HCT116 (cell line): ENCODE measurements at regions not wholly inside any gene's neighbourhood (a gene's known extent, or its start where the extent isn't known, plus 50 kb on each side); places are given as distances from the start of the nearest gene placed in this dataset.

Experiments
- ATAC-seq: fragments of 200-7000 bp; cut with Tn5 transposase; 2 replicates; pipeline ENCODE4 v1.9.1; 2020; ENCODE audit warnings: mild to moderate bottlenecking, moderate library complexity
- BruUV-seq: library from RNA; stranded (reverse); fragments of 400-500 nt; replicated peaks from 2 replicates; lab custom pipeline; 2021; lab: Mats Ljungman, UMichigan
- CTCF ChIA-PET: fragments of 300-600 bp; sonication (Branson Sonifier 250); formaldehyde crosslinking; loops from one replicate; lab custom pipeline; 2021; ENCODE audit warnings: antibody characterized with exemption; lab: Charles Lee
- POLR2A ChIA-PET: fragments of 300-600, 350-600 bp; sonication (Branson Sonifier 250); formaldehyde crosslinking; loops from one replicate; lab custom pipeline; 2021; ENCODE audit warnings: antibody characterized with exemption; lab: Charles Lee
- RAD21 ChIA-PET, 2 experiments: fragments of 300-600 bp; sonication (Branson Sonifier 250); formaldehyde crosslinking; loops; one replicate each; lab custom pipeline; 2023; ENCODE audit warnings: low total read pairs in 2 of 2; ENCODE audit not compliant: uncharacterized antibody in 2 of 2, unreplicated experiment in 2 of 2, low non-redundant PET in 1 of 2; lab: Charles Lee
- DNase-seq: peaks from one replicate; pipeline ENCODE4 v3.0.0-alpha.2; 2010; ENCODE audit warnings: low read depth, low spot score
- H2AFZ ChIP-seq: fragments of 200-600 bp; shearing (Covaris generic), sonication (generic); 2 replicates; pipeline ENCODE4 v1.6.1; 2017; ENCODE audit warnings: low read depth, mixed run types, mixed read lengths, antibody characterized with exemption, low read length; ENCODE audit not compliant: poor library complexity, severe bottlenecking
- H3K27ac ChIP-seq: 2 replicates; pipeline ENCODE4 v1.5.1; 2012; ENCODE audit warnings: low read depth, low read length
- H3K27me3 ChIP-seq: fragments of 200-600 bp; sonication (generic); 2 replicates; pipeline ENCODE4 v1.6.1; 2016; ENCODE audit warnings: mixed run types, low read length, mixed read lengths; ENCODE audit not compliant: insufficient read depth
- H3K36me3 ChIP-seq, 2 experiments: fragments of 200-500 bp in 1 of 2; fragments of 200-600 bp in 1 of 2; sonication (Bioruptor generic) in 1 of 2; sonication (generic) in 1 of 2; 2 replicates each; pipeline versions ENCODE4 v1.5.1 to v1.6.1; 2014 to 2016; ENCODE audit warnings: low read length in 2 of 2, inconsistent platforms in 1 of 2, mixed read lengths in 1 of 2, mixed run types in 1 of 2; ENCODE audit not compliant: insufficient read depth in 2 of 2, control insufficient read depth in 1 of 2
- H3K4me1 ChIP-seq, 2 experiments: fragments of 200-600 bp in 1 of 2; sonication (generic) in 1 of 2; 2 replicates each; pipeline versions ENCODE4 v1.5.1 to v1.6.1; 2012 to 2017; ENCODE audit warnings: low read length in 2 of 2, inconsistent platforms in 1 of 2, mild to moderate bottlenecking in 1 of 2, mixed read lengths in 1 of 2, mixed run types in 1 of 2, moderate library complexity in 1 of 2; ENCODE audit not compliant: insufficient read depth in 2 of 2, control insufficient read depth in 1 of 2
- H3K4me2 ChIP-seq: fragments of 200-600 bp; sonication (generic); 2 replicates; pipeline ENCODE4 v1.6.1; 2017; ENCODE audit warnings: mixed run types, low read length, mixed read lengths
- H3K4me3 ChIP-seq, 2 experiments: fragments of 200-600 bp in 1 of 2; sonication (generic) in 1 of 2; replicated peaks in 1 of 2; 2 replicates each; pipeline ENCODE4 v1.5.1; 2011 to 2016; ENCODE audit warnings: low read length in 2 of 2, control low read depth in 1 of 2, low read depth in 1 of 2, mild to moderate bottlenecking in 1 of 2, mixed read lengths in 1 of 2, mixed run types in 1 of 2
- H3K79me2 ChIP-seq: fragments of 200-600 bp; sonication (generic); 2 replicates; pipeline ENCODE4 v1.6.1; 2017; ENCODE audit warnings: mild to moderate bottlenecking, mixed run types, low read length, moderate library complexity, mixed read lengths; ENCODE audit not compliant: insufficient read depth
- H3K9ac ChIP-seq: fragments of 200-600 bp; sonication (generic); 2 replicates; pipeline ENCODE4 v1.6.1; 2016; ENCODE audit warnings: low read length, mixed read lengths
- H3K9me2 ChIP-seq: fragments of 200-600 bp; sonication (generic), shearing (Covaris generic); 2 replicates; pipeline ENCODE4 v1.6.1; 2017; ENCODE audit warnings: mixed run types, mild to moderate bottlenecking, moderate library complexity; ENCODE audit not compliant: insufficient read depth
- H3K9me3 ChIP-seq, 2 experiments: fragments of 200-500 bp in 1 of 2; fragments of 200-600 bp in 1 of 2; sonication (Bioruptor generic) in 1 of 2; sonication (generic) in 1 of 2; 2 replicates each; pipeline ENCODE4 v1.6.1; 2014 to 2017; ENCODE audit warnings: low read length in 2 of 2, mixed read lengths in 2 of 2, inconsistent platforms in 1 of 2, low read depth in 1 of 2, mild to moderate bottlenecking in 1 of 2, mixed run types in 1 of 2, moderate library complexity in 1 of 2; ENCODE audit not compliant: control insufficient read depth in 1 of 2, insufficient read depth in 1 of 2
- H4K20me1 ChIP-seq: fragments of 200-600 bp; sonication (generic), shearing (Covaris generic); 2 replicates; pipeline ENCODE4 v1.6.1; 2017; ENCODE audit warnings: mixed run types, mild to moderate bottlenecking, moderate library complexity; ENCODE audit not compliant: insufficient read depth
- CBX3 ChIP-seq: IDR thresholded peaks from 2 replicates; pipeline ENCODE4 v1.6.1; 2012; ENCODE audit warnings: low read depth
- CEBPB ChIP-seq: IDR thresholded peaks from 2 replicates; pipeline ENCODE4 v1.6.1; 2012; ENCODE audit warnings: low read depth
- CTCF ChIP-seq, 3 experiments: fragments of 200-600 bp in 1 of 3; sonication (generic) in 1 of 3; IDR thresholded peaks in 2 of 3; conservative IDR thresholded peaks in 1 of 3; 2 replicates each; pipeline ENCODE4 v1.5.1; 2012 to 2017; ENCODE audit warnings: low read depth in 2 of 3, low read length in 2 of 3, antibody characterized with exemption in 1 of 3, borderline replicate concordance in 1 of 3, control low read depth in 1 of 3, mild to moderate bottlenecking in 1 of 3, mixed read lengths in 1 of 3, mixed run types in 1 of 3, moderate library complexity in 1 of 3; ENCODE audit not compliant: insufficient read depth in 1 of 3
- EGR1 ChIP-seq: IDR thresholded peaks from 2 replicates; pipeline ENCODE4 v1.6.1; 2012; ENCODE audit warnings: low read depth
- EZH2 ChIP-seq: fragments of 200-600 bp; sonication (generic); IDR thresholded peaks from 2 replicates; pipeline ENCODE4 v1.6.1; 2017; ENCODE audit warnings: antibody characterized with exemption, mixed run types
- EZH2phosphoT487 ChIP-seq: fragments of 200-600 bp; IDR thresholded peaks from 2 replicates; pipeline ENCODE4 v1.6.1; 2018; ENCODE audit warnings: antibody characterized with exemption, borderline replicate concordance
- FOSL1 ChIP-seq: IDR thresholded peaks from 2 replicates; pipeline ENCODE4 v1.6.1; 2012; ENCODE audit warnings: low read depth
- JUND ChIP-seq: IDR thresholded peaks from 2 replicates; pipeline ENCODE4 v1.6.1; 2012
- MAX ChIP-seq: IDR thresholded peaks from 2 replicates; pipeline ENCODE4 v1.6.1; 2012
- POLR2A ChIP-seq: IDR thresholded peaks from 2 replicates; pipeline ENCODE4 v1.7.0; 2011; ENCODE audit warnings: borderline replicate concordance; ENCODE audit not compliant: insufficient read depth, insufficient read length; ENCODE audit errors: extremely low read depth
- RAD21 ChIP-seq: IDR thresholded peaks from 2 replicates; pipeline ENCODE4 v1.6.1; 2012; ENCODE audit warnings: low read depth, mild to moderate bottlenecking
- SP1 ChIP-seq: IDR thresholded peaks from 2 replicates; pipeline ENCODE4 v1.6.1; 2012; ENCODE audit warnings: low read depth
- SRF ChIP-seq: IDR thresholded peaks from 2 replicates; pipeline ENCODE4 v1.6.1; 2012; ENCODE audit warnings: low read depth
- TCF7L2 ChIP-seq: IDR thresholded peaks from 2 replicates; pipeline ENCODE4 v1.7.0; 2011; ENCODE audit warnings: borderline replicate concordance, inconsistent platforms; ENCODE audit not compliant: insufficient read depth, insufficient read length; ENCODE audit errors: extremely low read depth
- YY1 ChIP-seq: IDR thresholded peaks from 2 replicates; pipeline ENCODE4 v1.6.1; 2011; ENCODE audit warnings: low read length, low read depth, moderate library complexity, mild to moderate bottlenecking; ENCODE audit not compliant: insufficient replicate concordance; ENCODE audit errors: extremely low read depth
- intact Hi-C: fragments of 100-400 bp; cut with micrococcal nuclease; formaldehyde crosslinking; loops from 2 replicates; pipeline ENCODE4 v1.10.0; 2022

GRCh38 chr20:24819331-24819965 lies 129.6 kb upstream of the CST7 start:
- no peaks in the 10 kb centered on the region for H3K36me3 ChIP-seq
- no TSS peak for BruUV-seq
- H3K27ac ChIP-seq = no peak overlapping the region
- intact Hi-C loops = no loop called here
- H3K4me1 ChIP-seq = no peaks in the 10 kb centered on the region
- no peaks in the 10 kb centered on the region for H3K79me2 ChIP-seq
- no peak overlapping the region for H3K4me3 ChIP-seq
- POLR2A ChIA-PET = no interaction called here
- TF ChIP-seq YY1 = no peak
- no peak for TF ChIP-seq CEBPB
- TF ChIP-seq POLR2A = no peak
- no peak for TF ChIP-seq JUND
- TF ChIP-seq CTCF (IDR thresholded peaks at IDR 0.05 in 2 of 3, conservative IDR thresholded peaks at IDR 0.05 in 1 of 3; ENCODE audit: borderline replicate concordance in 1 of 3, insufficient read depth in 1 of 3, low read depth in 2 of 3, low read length in 2 of 3) = no peak
- TF ChIP-seq MAX = no peak
- TF ChIP-seq RAD21 = no peak
- no peak for TF ChIP-seq CBX3
- TF ChIP-seq SP1 = no peak
- TF ChIP-seq SRF = no peak
- no peak for TF ChIP-seq EZH2
- TF ChIP-seq EZH2phosphoT487 = no peak
- no peak for TF ChIP-seq FOSL1
- TF ChIP-seq EGR1 = no peak
- TF ChIP-seq TCF7L2 = no peak
- TF ChIP-seq, all 23 proteins: peak for 0
- no peak overlapping the region for H2AFZ ChIP-seq
- H3K9ac ChIP-seq = no peak overlapping the region
- peaks cover 78% of the 10 kb centered on the region for H3K27me3 ChIP-seq
- H3K4me2 ChIP-seq = no peak overlapping the region
- no peak for ATAC-seq
- RAD21 ChIA-PET = no interaction called here
- no peaks in the 10 kb centered on the region for H3K9me2 ChIP-seq
- CTCF ChIA-PET = no interaction called here
- DNase-seq = no peak
- H4K20me1 ChIP-seq = no peaks in the 10 kb centered on the region
- H3K9me3 ChIP-seq = 0 out of 4 replicates have a peak, but pooled peaks cover 0 to 4% of the 10 kb centered on the region in 2 experiments
